Nephron (organoid): ENCODE measurements at regions not wholly inside any gene's neighbourhood (a gene's known extent, or its start where the extent isn't known, plus 50 kb on each side); places are given as distances from the start of the nearest gene placed in this dataset.

ENCODE experiments used
- H3K27ac Mint-ChIP-seq, 3 experiments: 2 replicates each; pipeline ENCODE4 v1.8.0; 2020; ENCODE audit warnings: mixed read lengths in 3 of 3, mild to moderate bottlenecking in 2 of 3, moderate library complexity in 1 of 3
- H3K27me3 Mint-ChIP-seq: 2 replicates; pipeline ENCODE4 v1.8.0; 2021; ENCODE audit warnings: low read depth, mild to moderate bottlenecking, moderate library complexity, mixed read lengths
- H3K36me3 Mint-ChIP-seq: 2 replicates; pipeline ENCODE4 v1.8.0; 2020; ENCODE audit warnings: low read depth, mixed read lengths
- H3K4me1 Mint-ChIP-seq: 2 replicates; pipeline ENCODE4 v1.8.0; 2020; ENCODE audit warnings: mixed read lengths
- H3K4me3 Mint-ChIP-seq, 3 experiments: 2 replicates each; pipeline ENCODE4 v1.8.0; 2020; ENCODE audit warnings: mild to moderate bottlenecking in 3 of 3, mixed read lengths in 3 of 3, moderate library complexity in 2 of 3
- H3K9me3 Mint-ChIP-seq: 2 replicates; pipeline ENCODE4 v1.8.0; 2020; ENCODE audit warnings: mixed read lengths
- CTCF ChIP-seq, 3 experiments: fragments of 200-600 bp; sonication (generic); IDR thresholded peaks; one replicate each; pipeline ENCODE4 v1.5.0; 2021; ENCODE audit warnings: antibody characterized with exemption in 3 of 3; ENCODE audit not compliant: unreplicated experiment in 3 of 3

- no peak for TF ChIP-seq CTCF (IDR thresholded peaks at IDR 0.05; ENCODE audit: unreplicated experiment in 3 of 3)
- Mint-ChIP-seq H3K4me1 (no peaks in the 10 kb centered on the region), H3K9me3 (no peaks in the 10 kb centered on the region), H3K36me3 (no peaks in the 10 kb centered on the region), H3K27ac (no peak overlapping the region), H3K4me3 (no peak overlapping the region), H3K27me3 (no peaks in the 10 kb centered on the region)
These were observed 365.5 kb upstream of the CDH18 start for GRCh38 chr5:20353499-20353898.

GRCh38 chr5:20351849-20352248 lies 363.8 kb upstream of the CDH18 start:
- Mint-ChIP-seq H3K27ac (no peak overlapping the region), H3K4me3 (no peak overlapping the region), H3K27me3 (no peaks in the 10 kb centered on the region), H3K36me3 (no peaks in the 10 kb centered on the region), H3K9me3 (no peaks in the 10 kb centered on the region), H3K4me1 (no peaks in the 10 kb centered on the region)
- no peak for TF ChIP-seq CTCF (IDR thresholded peaks at IDR 0.05; ENCODE audit: unreplicated experiment in 3 of 3)

- no peak for TF ChIP-seq CTCF (IDR thresholded peaks at IDR 0.05; ENCODE audit: unreplicated experiment in 3 of 3)
- Mint-ChIP-seq H3K27me3 (no peaks in the 10 kb centered on the region), H3K36me3 (no peaks in the 10 kb centered on the region), H3K27ac (no peak overlapping the region), H3K9me3 (no peaks in the 10 kb centered on the region), H3K4me3 (no peak overlapping the region), H3K4me1 (no peaks in the 10 kb centered on the region)
These were observed 360.3 kb upstream of the CDH18 start for GRCh38 chr5:20348321-20348720.

GRCh38 chr5:20347334-20347733 lies 359.3 kb upstream of the CDH18 start:
- Mint-ChIP-seq H3K36me3 (no peaks in the 10 kb centered on the region), H3K27me3 (no peaks in the 10 kb centered on the region), H3K27ac (no peak overlapping the region), H3K4me1 (no peaks in the 10 kb centered on the region), H3K9me3 (peaks cover 2% of the 10 kb centered on the region), H3K4me3 (no peak overlapping the region)
- TF ChIP-seq CTCF (IDR thresholded peaks at IDR 0.05; ENCODE audit: unreplicated experiment in 3 of 3): no peak

- H3K4me1 Mint-ChIP-seq: no peaks in the 10 kb centered on the region
- TF ChIP-seq CTCF (IDR thresholded peaks at IDR 0.05; ENCODE audit: unreplicated experiment in 3 of 3): no peak
- H3K4me3 Mint-ChIP-seq: no peak overlapping the region
- no peak overlapping the region for H3K27ac Mint-ChIP-seq
- peaks cover 10% of the 10 kb centered on the region for H3K9me3 Mint-ChIP-seq
- no peaks in the 10 kb centered on the region for H3K36me3 Mint-ChIP-seq
- no peaks in the 10 kb centered on the region for H3K27me3 Mint-ChIP-seq
These were observed 352.1 kb upstream of the CDH18 start for GRCh38 chr5:20340126-20340525.

- no peak overlapping the region for H3K27ac Mint-ChIP-seq
- no peaks in the 10 kb centered on the region for H3K4me1 Mint-ChIP-seq
- TF ChIP-seq CTCF (IDR thresholded peaks at IDR 0.05; ENCODE audit: unreplicated experiment in 3 of 3): no peak
- no peak overlapping the region for H3K4me3 Mint-ChIP-seq
- peaks cover 7% of the 10 kb centered on the region for H3K9me3 Mint-ChIP-seq
- H3K36me3 Mint-ChIP-seq: no peaks in the 10 kb centered on the region
- no peaks in the 10 kb centered on the region for H3K27me3 Mint-ChIP-seq
These were observed 348.0 kb upstream of the CDH18 start for GRCh38 chr5:20335978-20336377.
